ENCODE measurements at regions not wholly inside any gene's neighbourhood (a gene's known extent, or its start where the extent isn't known, plus 50 kb on each side); places are given as distances from the start of the nearest gene placed in this dataset.

DNA sequence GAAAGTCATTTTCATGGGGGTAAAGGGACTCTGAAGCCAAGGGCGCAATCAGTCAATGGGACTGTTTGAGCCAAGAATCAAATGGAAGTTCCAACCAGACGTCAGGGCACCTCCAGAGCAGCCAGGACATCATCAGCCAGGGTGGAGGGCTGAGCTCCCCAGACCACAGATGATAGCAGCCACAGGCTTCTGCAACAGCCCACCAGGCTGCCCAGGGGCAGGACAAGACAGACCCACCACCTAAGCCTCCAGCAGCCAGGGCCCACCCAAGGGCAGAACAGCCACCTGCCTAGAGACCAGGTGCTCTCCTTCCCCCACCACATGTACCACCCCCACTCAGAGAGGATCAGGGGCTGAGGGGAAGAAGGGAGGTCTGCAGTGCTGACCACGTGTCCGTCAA is 53.8 kb upstream of the SLC66A3 start:
- no peaks in the 10 kb centered on the region for H3K27me3 ChIP-seq (ENCODE audit: insufficient read depth, low read length, poor library complexity, severe bottlenecking)
- no peak for TF ChIP-seq EZH2phosphoT487 (IDR thresholded peaks at IDR 0.05; ENCODE audit: borderline replicate concordance)
- TF ChIP-seq, protein P1, sequence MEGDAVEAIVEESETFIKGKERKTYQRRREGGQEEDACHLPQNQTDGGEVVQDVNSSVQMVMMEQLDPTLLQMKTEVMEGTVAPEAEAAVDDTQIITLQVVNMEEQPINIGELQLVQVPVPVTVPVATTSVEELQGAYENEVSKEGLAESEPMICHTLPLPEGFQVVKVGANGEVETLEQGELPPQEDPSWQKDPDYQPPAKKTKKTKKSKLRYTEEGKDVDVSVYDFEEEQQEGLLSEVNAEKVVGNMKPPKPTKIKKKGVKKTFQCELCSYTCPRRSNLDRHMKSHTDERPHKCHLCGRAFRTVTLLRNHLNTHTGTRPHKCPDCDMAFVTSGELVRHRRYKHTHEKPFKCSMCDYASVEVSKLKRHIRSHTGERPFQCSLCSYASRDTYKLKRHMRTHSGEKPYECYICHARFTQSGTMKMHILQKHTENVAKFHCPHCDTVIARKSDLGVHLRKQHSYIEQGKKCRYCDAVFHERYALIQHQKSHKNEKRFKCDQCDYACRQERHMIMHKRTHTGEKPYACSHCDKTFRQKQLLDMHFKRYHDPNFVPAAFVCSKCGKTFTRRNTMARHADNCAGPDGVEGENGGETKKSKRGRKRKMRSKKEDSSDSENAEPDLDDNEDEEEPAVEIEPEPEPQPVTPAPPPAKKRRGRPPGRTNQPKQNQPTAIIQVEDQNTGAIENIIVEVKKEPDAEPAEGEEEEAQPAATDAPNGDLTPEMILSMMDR (conservative IDR thresholded peaks at IDR 0.05; ENCODE audit: low read length) = no peak
- H3K9me3 ChIP-seq (ENCODE audit: insufficient read depth, low read depth, low read length) = no peaks in the 10 kb centered on the region
- H3K4me3 ChIP-seq (ENCODE audit: low read length, poor library complexity, severe bottlenecking) = no peak overlapping the region
- H4K20me1 ChIP-seq (ENCODE audit: insufficient read depth, low read length, poor library complexity, severe bottlenecking) = no peaks in the 10 kb centered on the region
- H3F3A ChIP-seq (ENCODE audit: low read depth) = no peaks in the 10 kb centered on the region
- no peak overlapping the region for H3K9ac ChIP-seq (ENCODE audit: low read depth, low read length, poor library complexity, severe bottlenecking)
- no peaks in the 10 kb centered on the region for H3K79me2 ChIP-seq (ENCODE audit: insufficient read depth, low read length)
- H3K36me3 ChIP-seq (ENCODE audit: insufficient read depth, low read length) = no peaks in the 10 kb centered on the region
- H3K9me2 ChIP-seq (replicated peaks; ENCODE audit: low read depth, low read length) = no peaks in the 10 kb centered on the region
- peaks cover 1% of the 10 kb centered on the region for H3K4me1 ChIP-seq (ENCODE audit: insufficient read depth, low read length, poor library complexity, severe bottlenecking)
- H3K4me2 ChIP-seq (ENCODE audit: low read depth, low read length, poor library complexity, severe bottlenecking) = no peak overlapping the region
- no peak overlapping the region for H2AFZ ChIP-seq (ENCODE audit: low read length)

DNA sequence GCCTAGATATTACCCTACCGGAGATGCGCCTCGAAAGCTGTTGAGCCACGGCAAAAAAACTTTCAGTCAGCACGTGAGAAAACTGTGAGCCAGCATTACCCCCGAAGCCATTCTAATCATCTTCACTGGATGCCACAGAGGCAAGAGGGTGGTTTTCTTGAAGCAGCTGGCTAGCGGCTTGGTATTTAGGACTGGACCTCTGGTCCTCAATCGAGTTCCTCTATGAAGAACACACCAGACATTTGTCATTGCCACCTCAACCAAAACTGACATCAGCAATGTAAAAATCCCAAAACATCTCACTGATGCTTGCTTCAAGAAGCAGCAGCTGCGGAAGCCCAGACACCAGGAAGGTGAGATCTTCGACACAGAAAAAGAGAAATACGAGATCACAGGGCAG is 52.8 kb upstream of the SLC66A3 start:
- H2AFZ ChIP-seq (ENCODE audit: low read length) = no peak overlapping the region
- H3K9me3 ChIP-seq (ENCODE audit: insufficient read depth, low read depth, low read length) = no peaks in the 10 kb centered on the region
- no peak overlapping the region for H3K4me3 ChIP-seq (ENCODE audit: low read length, poor library complexity, severe bottlenecking)
- H3K9ac ChIP-seq (ENCODE audit: low read depth, low read length, poor library complexity, severe bottlenecking) = no peak overlapping the region
- no peaks in the 10 kb centered on the region for H3K27me3 ChIP-seq (ENCODE audit: insufficient read depth, low read length, poor library complexity, severe bottlenecking)
- H3K9me2 ChIP-seq (replicated peaks; ENCODE audit: low read depth, low read length) = no peaks in the 10 kb centered on the region
- H3K79me2 ChIP-seq (ENCODE audit: insufficient read depth, low read length) = no peaks in the 10 kb centered on the region
- TF ChIP-seq, protein P1 (conservative IDR thresholded peaks at IDR 0.05; ENCODE audit: low read length) = no peak
- no peak for TF ChIP-seq EZH2phosphoT487 (IDR thresholded peaks at IDR 0.05; ENCODE audit: borderline replicate concordance)
- H3K4me1 ChIP-seq (ENCODE audit: insufficient read depth, low read length, poor library complexity, severe bottlenecking) = peaks cover 3% of the 10 kb centered on the region
- no peaks in the 10 kb centered on the region for H3F3A ChIP-seq (ENCODE audit: low read depth)
- no peaks in the 10 kb centered on the region for H3K36me3 ChIP-seq (ENCODE audit: insufficient read depth, low read length)
- H4K20me1 ChIP-seq (ENCODE audit: insufficient read depth, low read length, poor library complexity, severe bottlenecking) = no peaks in the 10 kb centered on the region
- H3K4me2 ChIP-seq (ENCODE audit: low read depth, low read length, poor library complexity, severe bottlenecking) = no peak overlapping the region

DNA sequence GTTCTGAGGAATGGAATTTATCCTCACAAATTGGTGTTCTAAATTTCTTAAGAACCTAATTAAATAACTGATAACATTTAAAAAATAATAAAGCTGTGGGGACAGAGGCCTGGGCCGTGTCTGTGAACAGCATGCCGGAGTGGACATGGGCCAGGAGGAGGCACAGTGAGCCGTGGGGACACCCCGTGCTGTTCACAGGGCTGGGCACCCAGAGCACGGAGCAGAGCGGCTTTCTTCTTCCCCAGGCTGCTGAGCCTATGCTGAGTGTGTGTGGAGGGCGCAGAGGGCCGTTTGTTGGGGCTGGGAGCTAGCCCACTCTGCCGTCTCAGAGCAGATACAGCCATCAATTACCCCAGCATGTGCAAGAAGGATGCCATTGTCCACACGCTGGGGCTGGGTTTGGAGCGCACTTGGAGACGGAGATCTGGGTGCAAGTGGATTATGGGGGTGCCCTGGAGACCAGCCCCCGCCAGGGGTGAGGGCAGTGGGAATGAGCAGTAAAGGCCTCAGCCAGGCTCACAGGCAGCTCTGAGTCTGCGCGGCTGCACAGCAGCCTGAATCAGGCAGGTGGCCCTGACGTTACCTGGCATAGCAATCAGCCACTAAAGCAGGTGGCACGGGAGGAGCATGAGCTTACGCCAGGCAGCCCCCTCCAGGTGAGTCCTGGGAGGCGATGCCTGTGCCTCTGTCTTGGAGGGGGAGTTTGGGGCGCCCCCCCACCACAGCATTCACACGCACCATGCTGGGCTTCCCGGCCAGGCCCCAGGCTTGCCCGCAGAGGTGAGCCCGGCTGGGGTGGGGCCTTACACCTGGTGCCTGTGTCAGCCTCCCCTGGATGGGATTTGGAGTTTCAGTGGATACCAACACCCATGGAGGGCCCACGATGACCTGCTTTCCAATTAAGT is 52.1 kb upstream of the SLC66A3 start:
- TF ChIP-seq, protein P1 (conservative IDR thresholded peaks at IDR 0.05; ENCODE audit: low read length) = no peak
- no peak for TF ChIP-seq EZH2phosphoT487 (IDR thresholded peaks at IDR 0.05; ENCODE audit: borderline replicate concordance)
- Histone ChIP-seq H3K36me3 (ENCODE audit: insufficient read depth, low read length) (no peaks in the 10 kb centered on the region), H2AFZ (ENCODE audit: low read length) (no peak overlapping the region), H3K27me3 (ENCODE audit: insufficient read depth, low read length, poor library complexity, severe bottlenecking) (no peaks in the 10 kb centered on the region), H3K9me3 (ENCODE audit: insufficient read depth, low read depth, low read length) (no peaks in the 10 kb centered on the region), H4K20me1 (ENCODE audit: insufficient read depth, low read length, poor library complexity, severe bottlenecking) (no peaks in the 10 kb centered on the region), H3K4me2 (ENCODE audit: low read depth, low read length, poor library complexity, severe bottlenecking) (no peak overlapping the region), H3K79me2 (ENCODE audit: insufficient read depth, low read length) (no peaks in the 10 kb centered on the region), H3K4me1 (ENCODE audit: insufficient read depth, low read length, poor library complexity, severe bottlenecking) (peaks cover 3% of the 10 kb centered on the region), H3F3A (ENCODE audit: low read depth) (no peaks in the 10 kb centered on the region), H3K4me3 (ENCODE audit: low read length, poor library complexity, severe bottlenecking) (no peak overlapping the region), H3K9me2 (replicated peaks; ENCODE audit: low read depth, low read length) (no peaks in the 10 kb centered on the region), H3K9ac (ENCODE audit: low read depth, low read length, poor library complexity, severe bottlenecking) (no peak overlapping the region)
